ENCODE measurements at regions not wholly inside any gene's neighbourhood (a gene's known extent, or its start where the extent isn't known, plus 50 kb on each side); places are given as distances from the start of the nearest gene placed in this dataset.

- TF ChIP-seq MYC (IDR thresholded peaks at IDR 0.05; ENCODE audit: low read depth, low read length) (no peak), POLR2A (IDR thresholded peaks at IDR 0.05; ENCODE audit: low read depth, low read length) (no peak)
Measured at GRCh38 chr17:70776441-70776840, 607.1 kb downstream of the KCNJ2 start.

Data from endothelial cell of umbilical vein (primary cell).